Gastroesophageal sphincter (tissue), 3 donors: ENCODE measurements at regions not wholly inside any gene's neighbourhood (a gene's known extent, or its start where the extent isn't known, plus 50 kb on each side); places are given as distances from the start of the nearest gene placed in this dataset.

Source experiments
- CTCF ChIP-seq, 4 experiments: fragments of 200-600 bp in 2 of 4; fragments of 450-650 bp in 2 of 4; sonication (generic) in 1 of 4; IDR thresholded peaks; one replicate each; pipeline ENCODE4 v1.5.1; 2017 to 2019; ENCODE audit warnings: antibody characterized with exemption in 4 of 4, mild to moderate bottlenecking in 2 of 4, moderate library complexity in 2 of 4
- POLR2A ChIP-seq, 2 donors: fragments of 450-650 bp; IDR thresholded peaks; one replicate each; pipeline ENCODE4 v1.6.1; 2017; ENCODE audit warnings: antibody characterized with exemption in 2 of 2, mild to moderate bottlenecking in 2 of 2, moderate library complexity in 1 of 2

GRCh38 chr16:74104022-74104421, 192.6 kb upstream of the PSMD7 start:
- no peak for TF ChIP-seq CTCF (IDR thresholded peaks at IDR 0.05)
- no peak for TF ChIP-seq POLR2A (IDR thresholded peaks at IDR 0.05)
